Retina (tissue), 1 donor: ENCODE measurements at regions not wholly inside any gene's neighbourhood (a gene's known extent, or its start where the extent isn't known, plus 50 kb on each side); places are given as distances from the start of the nearest gene placed in this dataset.

ENCODE experiments used
- DNase-seq: peaks from one replicate; pipeline ENCODE4 v3.0.0-alpha.2; 2016

- no peak for DNase-seq
Observed at GRCh38 chr20:4556781-4557180, 129.5 kb upstream of the PRNP start.

GRCh38 chr20:4555188-4555890 is 130.9 kb upstream of the PRNP start:
- no peak for DNase-seq

- DNase-seq: no peak
Observed at GRCh38 chr20:4554346-4554745, 131.9 kb upstream of the PRNP start.

GRCh38 chr20:4552075-4552640 is 134.1 kb upstream of the PRNP start:
- DNase-seq: no peak

- DNase-seq: no peak
Observed at GRCh38 chr20:4550740-4551139, 135.5 kb upstream of the PRNP start.

- DNase-seq: no peak
Observed at GRCh38 chr20:4549711-4550259, 136.5 kb upstream of the PRNP start.

- no peak for DNase-seq
Observed at GRCh38 chr20:4548552-4548951, 137.7 kb upstream of the PRNP start.

GRCh38 chr20:4546786-4547185 is 139.5 kb upstream of the PRNP start:
- no peak for DNase-seq

- no peak for DNase-seq
Observed at GRCh38 chr20:4546342-4546741, 139.9 kb upstream of the PRNP start.

- DNase-seq: no peak
Observed at GRCh38 chr20:4545526-4545925, 140.7 kb upstream of the PRNP start.

- DNase-seq: no peak
Observed at GRCh38 chr20:4544765-4545164, 141.5 kb upstream of the PRNP start.

- DNase-seq: no peak
Observed at GRCh38 chr20:4542270-4542669, 144.0 kb upstream of the PRNP start.

- no peak for DNase-seq
Observed at GRCh38 chr20:4534315-4534714, 151.9 kb upstream of the PRNP start.

- no peak for DNase-seq
Observed at GRCh38 chr20:4533368-4534133, 152.7 kb upstream of the PRNP start.

- no peak for DNase-seq
Observed at GRCh38 chr20:4532772-4533171, 153.5 kb upstream of the PRNP start.

GRCh38 chr20:4524792-4525191 is 161.5 kb upstream of the PRNP start:
- DNase-seq: no peak

- no peak for DNase-seq
Observed at GRCh38 chr20:4524307-4524706, 161.9 kb upstream of the PRNP start.

GRCh38 chr20:4522310-4522709 is 163.9 kb upstream of the PRNP start:
- DNase-seq: no peak

GRCh38 chr20:4521170-4521968 is 164.9 kb upstream of the PRNP start:
- DNase-seq: no peak

GRCh38 chr20:4519534-4519933 is 166.7 kb upstream of the PRNP start:
- DNase-seq: no peak

- no peak for DNase-seq
Observed at GRCh38 chr20:4516876-4517275, 169.4 kb upstream of the PRNP start.

- DNase-seq: no peak
Observed at GRCh38 chr20:4513720-4514119, 172.5 kb upstream of the PRNP start.
